Naive thymus-derived CD4-positive, alpha-beta T cell (primary cell): ENCODE measurements at regions not wholly inside any gene's neighbourhood (a gene's known extent, or its start where the extent isn't known, plus 50 kb on each side); places are given as distances from the start of the nearest gene placed in this dataset.

ENCODE experiments used
- ATAC-seq: fragments of 150-1000 bp; cut with Tn5 transposase; 2 replicates; pipeline ENCODE4 v1.10.0; 2021; ENCODE audit warnings: mild to moderate bottlenecking, moderate library complexity
- CTCF ChIA-PET: fragments of 350-600 bp; sonication (Branson Sonifier 250); formaldehyde crosslinking; loops from one replicate; lab custom pipeline; 2021; ENCODE audit warnings: antibody characterized with exemption; lab: Charles Lee
- POLR2A ChIA-PET: fragments of 350-600 bp; sonication (Branson Sonifier 250); formaldehyde crosslinking; loops from one replicate; lab custom pipeline; 2021; ENCODE audit warnings: antibody characterized with exemption, inconsistent platforms; lab: Charles Lee
- DNase-seq, 9 donors: peaks; one replicate each; pipeline versions ENCODE4 v3.0.0 to v3.0.0-alpha.2; 2020 to 2022; ENCODE audit warnings: mixed read lengths in 1 of 9
- H3K27ac ChIP-seq: one replicate; pipeline ENCODE4 v1.7.0; 2013; ENCODE audit warnings: mild to moderate bottlenecking, low read depth, low read length, moderate library complexity
- H3K27me3 ChIP-seq, 2 donors: one replicate each; pipeline ENCODE4 v1.7.0; 2013; ENCODE audit warnings: low read length in 2 of 2, mild to moderate bottlenecking in 2 of 2, moderate library complexity in 2 of 2; ENCODE audit not compliant: control insufficient read depth in 2 of 2, insufficient read depth in 2 of 2
- H3K36me3 ChIP-seq, 3 experiments: 1 replicate in 2 of 3; 2 replicates in 1 of 3; pipeline ENCODE4 v1.7.0; 2013; ENCODE audit warnings: low read length in 3 of 3, mild to moderate bottlenecking in 3 of 3, moderate library complexity in 1 of 3; ENCODE audit not compliant: insufficient read depth in 3 of 3, control insufficient read depth in 2 of 3
- H3K4me1 ChIP-seq, 2 donors: one replicate each; pipeline ENCODE4 v1.7.0; 2013; ENCODE audit warnings: low read length in 2 of 2, mild to moderate bottlenecking in 2 of 2, moderate library complexity in 1 of 2; ENCODE audit not compliant: control insufficient read depth in 2 of 2, insufficient read depth in 2 of 2
- H3K4me3 ChIP-seq: 2 replicates; pipeline ENCODE4 v1.7.0; 2013; ENCODE audit warnings: mild to moderate bottlenecking, low read length
- H3K9me3 ChIP-seq, 3 experiments: 1 replicate in 2 of 3; 2 replicates in 1 of 3; pipeline ENCODE4 v1.7.0; 2013; ENCODE audit warnings: low read length in 3 of 3; ENCODE audit not compliant: control insufficient read depth in 2 of 3
- H3K27ac Mint-ChIP-seq, 9 donors: one replicate each; pipeline ENCODE4 v1.8.0; 2020 to 2022; ENCODE audit warnings: mixed read lengths in 9 of 9, mild to moderate bottlenecking in 8 of 9, moderate library complexity in 5 of 9, inconsistent platforms in 2 of 9
- H3K27me3 Mint-ChIP-seq, 5 donors: one replicate each; pipeline ENCODE4 v1.8.0; 2021 to 2022; ENCODE audit warnings: mixed read lengths in 5 of 5, mild to moderate bottlenecking in 1 of 5
- H3K36me3 Mint-ChIP-seq, 5 donors: one replicate each; pipeline ENCODE4 v1.8.0; 2020 to 2022; ENCODE audit warnings: mixed read lengths in 5 of 5, mild to moderate bottlenecking in 3 of 5, inconsistent platforms in 1 of 5
- H3K4me1 Mint-ChIP-seq, 7 donors: one replicate each; pipeline ENCODE4 v1.8.0; 2020 to 2022; ENCODE audit warnings: mixed read lengths in 7 of 7, mild to moderate bottlenecking in 3 of 7, inconsistent platforms in 1 of 7
- H3K4me3 Mint-ChIP-seq, 10 donors: one replicate each; pipeline ENCODE4 v1.8.0; 2020 to 2022; ENCODE audit warnings: mild to moderate bottlenecking in 10 of 10, mixed read lengths in 10 of 10, moderate library complexity in 6 of 10, inconsistent platforms in 2 of 10
- H3K9me3 Mint-ChIP-seq, 11 donors: one replicate each; pipeline ENCODE4 v1.8.0; 2020 to 2022; ENCODE audit warnings: mixed read lengths in 11 of 11, mild to moderate bottlenecking in 4 of 11, inconsistent platforms in 1 of 11, moderate library complexity in 1 of 11
- intact Hi-C, 2 donors: fragments of 100-400 bp; cut with micrococcal nuclease; formaldehyde crosslinking; loops; one replicate each; pipeline ENCODE4 v1.15.1; 2023

GRCh38 chr2:8593243-8593642 lies 88.6 kb upstream of the ID2 start:
- peaks cover 0 to 7% of the 10 kb centered on the region in 2 donors for H3K4me1 ChIP-seq
- ChIA-PET CTCF (no interaction called here), POLR2A (no interaction called here)
- no peak for DNase-seq
- H3K27me3 ChIP-seq = no peaks in the 10 kb centered on the region
- H3K4me1 Mint-ChIP-seq = peaks cover 0 to 14% (median 7%) of the 10 kb centered on the region in 7 donors
- H3K4me3 ChIP-seq = no peak overlapping the region
- no peak overlapping the region for H3K4me3 Mint-ChIP-seq
- H3K27me3 Mint-ChIP-seq = peaks cover 0 to 21% (median 0%) of the 10 kb centered on the region in 5 donors
- intact Hi-C loops = loop anchor here in 1 of 2 donors (10.0 kb wide), 1 partner anchor 1028 kb away; no protein-coding TSS in a partner anchor
- H3K27ac Mint-ChIP-seq = no peak overlapping the region
- no peak for ATAC-seq
- no peaks in the 10 kb centered on the region for H3K36me3 ChIP-seq
- H3K27ac ChIP-seq = no peak overlapping the region
- H3K9me3 ChIP-seq = no peaks in the 10 kb centered on the region
- no peaks in the 10 kb centered on the region for H3K9me3 Mint-ChIP-seq
- no peaks in the 10 kb centered on the region for H3K36me3 Mint-ChIP-seq

- ATAC-seq (no peak), DNase-seq (no peak)
- Mint-ChIP-seq H3K4me3 (no peak overlapping the region), H3K4me1 (peaks cover 0 to 12% (median 3%) of the 10 kb centered on the region in 7 donors), H3K27me3 (peaks cover 0 to 11% (median 0%) of the 10 kb centered on the region in 5 donors), H3K27ac (no peak overlapping the region), H3K9me3 (no peaks in the 10 kb centered on the region), H3K36me3 (no peaks in the 10 kb centered on the region)
- ChIA-PET POLR2A (no interaction called here), CTCF (no interaction called here)
- intact Hi-C loops = loop anchor here in 1 of 2 donors (10.0 kb wide), 1 partner anchor 1030 kb away; no protein-coding TSS in a partner anchor
- H3K36me3 ChIP-seq = no peaks in the 10 kb centered on the region
- no peak overlapping the region for H3K4me3 ChIP-seq
- no peaks in the 10 kb centered on the region for H3K4me1 ChIP-seq
- no peaks in the 10 kb centered on the region for H3K27me3 ChIP-seq
- H3K9me3 ChIP-seq = no peaks in the 10 kb centered on the region
- H3K27ac ChIP-seq = no peak overlapping the region
Measured at GRCh38 chr2:8594731-8595427, 87.0 kb upstream of the ID2 start.

- intact Hi-C loops = loop anchor here in 1 of 2 donors (10.0 kb wide), 1 partner anchor 1031 kb away; no protein-coding TSS in a partner anchor
- no peak overlapping the region for H3K27ac ChIP-seq
- CTCF ChIA-PET = no interaction called here
- H3K4me1 ChIP-seq = no peaks in the 10 kb centered on the region
- no peak overlapping the region for H3K4me3 Mint-ChIP-seq
- H3K4me3 ChIP-seq = no peak overlapping the region
- POLR2A ChIA-PET = no interaction called here
- ATAC-seq = no peak
- no peaks in the 10 kb centered on the region for H3K9me3 Mint-ChIP-seq
- no peaks in the 10 kb centered on the region for H3K27me3 ChIP-seq
- H3K27me3 Mint-ChIP-seq = peaks cover 0 to 9% (median 0%) of the 10 kb centered on the region in 5 donors
- no peak overlapping the region for H3K27ac Mint-ChIP-seq
- no peaks in the 10 kb centered on the region for H3K36me3 ChIP-seq
- no peak for DNase-seq
- peaks cover 0 to 12% (median 3%) of the 10 kb centered on the region in 7 donors for H3K4me1 Mint-ChIP-seq
- no peaks in the 10 kb centered on the region for H3K36me3 Mint-ChIP-seq
- H3K9me3 ChIP-seq = no peaks in the 10 kb centered on the region
Measured at GRCh38 chr2:8595428-8595805, 86.4 kb upstream of the ID2 start.

GRCh38 chr2:8595811-8596600 lies 85.8 kb upstream of the ID2 start:
- no peak for DNase-seq
- Histone ChIP-seq H3K27ac (no peak overlapping the region), H3K9me3 (no peaks in the 10 kb centered on the region), H3K4me3 (no peak overlapping the region), H3K27me3 (no peaks in the 10 kb centered on the region), H3K36me3 (no peaks in the 10 kb centered on the region), H3K4me1 (no peaks in the 10 kb centered on the region)
- ATAC-seq = no peak
- intact Hi-C loops = loop anchor here in 1 of 2 donors (10.0 kb wide), 1 partner anchor 1031 kb away; no protein-coding TSS in a partner anchor
- no peaks in the 10 kb centered on the region for H3K9me3 Mint-ChIP-seq
- no peak overlapping the region for H3K27ac Mint-ChIP-seq
- H3K27me3 Mint-ChIP-seq = peaks cover 0 to 9% (median 0%) of the 10 kb centered on the region in 5 donors
- H3K36me3 Mint-ChIP-seq = no peaks in the 10 kb centered on the region
- H3K4me3 Mint-ChIP-seq = no peak overlapping the region
- POLR2A ChIA-PET = no interaction called here
- H3K4me1 Mint-ChIP-seq = peaks cover 0 to 12% (median 3%) of the 10 kb centered on the region in 7 donors
- CTCF ChIA-PET = no interaction called here

GRCh38 chr2:8597094-8597493 lies 84.8 kb upstream of the ID2 start:
- Histone ChIP-seq H3K27me3 (no peaks in the 10 kb centered on the region), H3K9me3 (no peaks in the 10 kb centered on the region), H3K36me3 (no peaks in the 10 kb centered on the region), H3K4me1 (no peaks in the 10 kb centered on the region), H3K27ac (no peak overlapping the region), H3K4me3 (no peak overlapping the region)
- DNase-seq = no peak
- no peak for ATAC-seq
- CTCF ChIA-PET = no interaction called here
- Mint-ChIP-seq H3K9me3 (no peaks in the 10 kb centered on the region), H3K27ac (peak overlapping the region in 1 of 9 donors; percentile 18), H3K27me3 (peaks cover 0 to 7% (median 0%) of the 10 kb centered on the region in 5 donors), H3K4me1 (peaks cover 0 to 12% (median 3%) of the 10 kb centered on the region in 7 donors), H3K36me3 (no peaks in the 10 kb centered on the region), H3K4me3 (no peak overlapping the region)
- POLR2A ChIA-PET = no interaction called here
- intact Hi-C loops = loop anchor here in 1 of 2 donors (10.0 kb wide), 1 partner anchor 1032 kb away; no protein-coding TSS in a partner anchor

GRCh38 chr2:8597559-8598225 lies 84.2 kb upstream of the ID2 start:
- H3K4me1 Mint-ChIP-seq = peaks cover 0 to 11% (median 0%) of the 10 kb centered on the region in 7 donors
- H3K4me3 ChIP-seq = no peak overlapping the region
- no peaks in the 10 kb centered on the region for H3K36me3 Mint-ChIP-seq
- no peak overlapping the region for H3K27ac Mint-ChIP-seq
- no peaks in the 10 kb centered on the region for H3K9me3 ChIP-seq
- CTCF ChIA-PET = no interaction called here
- no peaks in the 10 kb centered on the region for H3K36me3 ChIP-seq
- POLR2A ChIA-PET = no interaction called here
- intact Hi-C loops = loop anchor here in 1 of 2 donors (10.0 kb wide), 1 partner anchor 1033 kb away; no protein-coding TSS in a partner anchor
- no peak for ATAC-seq
- H3K27me3 Mint-ChIP-seq = peaks cover 0 to 3% (median 0%) of the 10 kb centered on the region in 5 donors
- no peak overlapping the region for H3K4me3 Mint-ChIP-seq
- H3K9me3 Mint-ChIP-seq = no peaks in the 10 kb centered on the region
- H3K27me3 ChIP-seq = no peaks in the 10 kb centered on the region
- peak in 1 of 9 donors; percentile 11 for DNase-seq
- no peaks in the 10 kb centered on the region for H3K4me1 ChIP-seq
- no peak overlapping the region for H3K27ac ChIP-seq
